CD4-positive, alpha-beta T cell treated with Interleukin-6 for 4 hours (primary cell): ENCODE measurements at regions not wholly inside any gene's neighbourhood (a gene's known extent, or its start where the extent isn't known, plus 50 kb on each side); places are given as distances from the start of the nearest gene placed in this dataset.

ENCODE experiments used
- DNase-seq: peaks from one replicate; pipeline ENCODE4 v3.0.0-alpha.2; 2020; ENCODE audit warnings: mixed read lengths

DNA sequence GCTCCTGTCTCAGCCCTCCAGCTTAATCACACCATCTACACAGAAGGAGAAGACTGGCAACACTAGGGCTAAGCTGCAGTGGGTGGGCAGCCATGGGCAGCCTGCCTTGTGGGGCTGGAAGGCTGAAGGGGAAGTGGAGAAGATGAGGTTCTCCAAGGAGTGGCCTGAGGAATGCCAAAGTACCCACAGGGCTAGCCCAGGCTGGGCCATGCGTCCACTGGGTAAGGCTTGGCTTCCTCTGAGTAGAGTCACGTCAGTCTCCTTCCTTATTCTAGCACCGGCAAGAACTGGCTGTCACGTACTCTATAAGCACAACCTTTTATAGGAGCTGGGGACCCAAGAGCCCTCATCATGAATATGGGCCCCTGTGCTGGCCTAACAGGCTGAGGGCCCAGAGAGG lies 110.6 kb upstream of the SIRPA start:
- no peak for DNase-seq

DNA sequence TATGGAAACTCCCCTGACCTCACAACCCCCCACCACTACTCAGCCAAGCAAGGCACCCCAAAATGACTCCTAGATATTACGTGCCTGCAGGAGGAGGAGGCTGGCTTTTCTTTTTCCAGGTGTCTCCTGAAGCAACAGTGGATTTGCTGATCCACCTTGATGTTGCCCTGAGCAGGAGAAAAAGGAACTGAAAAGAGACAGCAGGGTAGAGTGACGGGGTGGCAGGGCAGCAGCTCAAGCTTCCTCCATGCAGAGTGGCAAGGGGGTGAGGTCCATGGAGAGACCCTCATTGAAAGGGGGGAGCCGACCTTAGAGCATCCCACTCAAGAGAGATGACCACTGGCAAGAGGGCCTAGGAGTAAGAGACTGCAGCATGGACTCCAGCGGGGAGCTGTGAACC lies 112.0 kb upstream of the SIRPA start:
- DNase-seq, result no peak

DNA sequence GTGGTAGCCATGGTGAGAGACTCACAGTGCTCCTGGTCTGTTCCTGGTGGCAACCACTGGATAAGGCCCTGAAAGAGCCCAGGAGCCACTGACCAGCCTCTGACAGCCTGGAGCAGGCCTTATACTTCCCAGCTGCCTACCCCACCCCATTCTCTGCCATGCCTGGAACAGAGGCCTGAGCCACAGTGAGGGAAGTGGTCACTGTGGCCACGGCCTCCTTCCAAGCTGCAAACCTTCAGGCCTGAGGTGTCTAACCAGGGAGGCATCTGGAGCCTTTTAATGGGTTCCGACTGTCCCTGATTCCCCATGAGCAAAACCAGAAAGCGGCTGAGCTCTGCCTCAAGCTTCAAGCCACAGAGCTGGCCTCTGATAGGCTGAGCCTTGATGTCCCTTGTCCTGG lies 113.0 kb upstream of the SIRPA start:
- DNase-seq, result no peak

DNA sequence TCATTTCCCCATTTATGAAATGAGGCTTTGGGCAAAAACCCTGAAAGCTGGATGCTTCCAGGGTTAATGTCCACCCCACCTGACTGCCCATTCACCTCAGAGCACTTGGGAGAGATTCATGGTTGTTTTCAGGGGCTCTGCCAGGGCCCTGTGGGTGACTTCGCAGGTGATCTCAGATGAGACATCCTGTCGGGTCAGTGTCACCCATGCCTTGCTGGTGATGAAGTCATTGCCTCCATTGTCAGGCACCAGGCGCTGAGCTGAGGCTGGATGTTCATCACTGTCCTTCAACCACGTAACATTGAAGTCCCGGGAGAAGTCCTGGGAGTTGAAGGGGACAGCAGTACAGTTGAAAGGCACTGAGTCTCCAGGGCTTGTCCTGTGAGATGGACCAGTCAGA lies 115.6 kb upstream of the SIRPA start:
- no peak for DNase-seq

DNA sequence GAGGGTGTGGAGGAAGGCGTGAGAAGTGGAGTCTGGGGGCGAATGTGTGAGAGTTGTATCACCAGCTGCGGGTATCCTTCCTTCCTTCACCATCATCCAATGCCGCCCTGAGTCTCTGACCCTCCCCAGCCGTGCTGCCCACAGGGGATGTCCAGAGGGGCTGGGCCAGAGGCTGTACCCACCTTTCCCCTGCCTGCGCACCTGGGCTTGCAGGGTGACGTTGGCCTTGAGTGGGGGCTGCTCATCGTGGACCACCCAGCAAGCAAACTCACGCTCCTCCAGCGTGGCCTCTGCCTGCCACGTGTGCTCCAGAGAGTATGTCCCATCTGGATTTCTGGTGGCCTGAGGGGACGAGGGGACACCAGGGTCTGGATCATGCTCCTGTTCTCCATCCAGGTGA lies 116.9 kb upstream of the SIRPA start:
- no peak for DNase-seq

DNA sequence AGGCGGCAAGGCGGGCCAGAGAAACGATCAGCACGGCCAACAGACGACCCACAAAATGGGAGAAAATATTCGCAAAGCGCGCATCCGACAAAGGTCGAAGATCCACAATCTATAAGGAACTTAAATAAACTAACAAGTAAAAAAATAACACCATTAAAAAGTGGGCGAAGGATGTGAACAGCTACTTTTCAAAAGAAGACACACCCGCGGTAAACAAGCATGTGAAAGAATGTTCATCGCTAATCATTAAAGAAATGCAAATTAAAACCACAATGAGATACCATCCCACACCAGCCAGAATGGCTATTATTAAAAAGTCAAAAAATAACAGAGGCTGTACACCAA lies 117.8 kb upstream of the SIRPA start:
- no peak for DNase-seq

DNA sequence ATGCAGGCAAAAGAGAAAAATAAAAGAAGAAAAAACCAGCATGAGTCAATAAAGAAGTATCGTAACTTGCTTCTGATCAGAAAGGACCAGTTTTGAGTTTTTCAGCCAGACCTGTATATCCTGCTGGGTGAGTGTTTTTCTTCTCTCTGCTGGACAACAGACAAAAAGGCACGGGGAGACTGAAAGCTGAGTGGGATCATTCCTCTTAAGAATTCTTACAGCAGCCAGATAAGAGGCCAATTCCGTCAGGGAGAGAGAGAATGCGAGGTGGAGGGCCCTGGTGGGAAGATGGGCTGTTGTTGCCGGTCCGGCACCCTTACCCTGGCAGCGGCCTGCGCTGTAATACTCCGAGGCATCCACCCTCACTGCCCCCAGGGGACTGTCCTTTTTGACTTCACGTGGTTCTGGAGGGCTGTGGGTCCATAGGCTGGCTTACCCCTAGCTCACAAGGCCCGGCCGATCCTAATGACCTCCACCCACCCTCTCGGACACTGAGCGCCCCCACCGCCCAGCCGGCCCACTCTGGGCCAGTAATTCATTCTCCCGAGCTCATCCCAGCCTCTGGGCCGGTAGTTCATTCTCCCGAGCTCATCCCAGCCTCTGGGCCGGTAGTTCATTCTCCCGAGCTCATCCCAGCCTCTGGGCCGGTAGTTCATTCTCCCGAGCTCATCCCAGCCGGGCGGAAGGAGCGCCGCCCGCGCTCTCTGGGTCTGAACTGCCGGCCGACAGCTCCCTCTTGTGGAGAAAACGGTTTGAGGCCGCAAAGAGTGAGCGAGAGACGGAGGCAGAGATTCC lies 118.3 kb upstream of the SIRPA start:
- DNase-seq, result peak; percentile 85

DNA sequence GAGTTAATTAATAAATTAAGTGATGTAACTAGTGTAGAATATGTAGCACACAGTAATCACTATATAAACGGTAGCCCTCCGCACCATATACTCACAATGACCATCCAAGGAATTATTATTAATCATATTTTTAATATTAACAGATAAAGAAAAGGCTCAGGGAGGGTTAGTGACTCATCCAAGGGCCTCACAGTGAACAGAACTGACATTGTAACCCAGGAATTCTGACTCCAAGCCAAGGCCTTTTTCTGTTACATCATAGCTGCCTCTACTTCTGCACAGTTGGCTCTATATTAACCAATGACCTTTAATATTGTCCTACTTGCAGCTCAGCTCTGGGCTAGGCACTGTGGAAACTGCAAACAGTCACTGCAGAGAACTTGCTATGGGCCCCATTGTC lies 117.5 kb upstream of the SIRPG start:
- no peak for DNase-seq

DNA sequence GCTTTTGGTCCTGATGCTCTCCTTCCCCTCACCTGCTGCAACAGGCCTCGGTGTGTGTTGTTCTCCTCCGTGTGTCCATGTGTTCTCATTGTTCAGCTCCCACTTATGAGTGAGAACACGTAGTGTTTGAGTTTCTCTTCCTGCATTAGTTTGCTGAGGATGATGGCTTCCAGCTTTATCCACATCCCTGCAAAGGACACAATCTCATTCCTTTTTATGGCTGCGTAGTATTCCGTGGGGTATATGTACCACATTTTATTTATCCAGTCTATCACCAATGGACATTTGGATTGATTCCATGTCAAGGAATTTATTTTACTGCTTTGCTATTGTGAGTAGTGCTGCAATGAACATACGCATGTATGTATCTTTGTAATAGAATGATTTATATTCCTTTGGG lies 116.9 kb upstream of the SIRPG start:
- DNase-seq, result no peak

DNA sequence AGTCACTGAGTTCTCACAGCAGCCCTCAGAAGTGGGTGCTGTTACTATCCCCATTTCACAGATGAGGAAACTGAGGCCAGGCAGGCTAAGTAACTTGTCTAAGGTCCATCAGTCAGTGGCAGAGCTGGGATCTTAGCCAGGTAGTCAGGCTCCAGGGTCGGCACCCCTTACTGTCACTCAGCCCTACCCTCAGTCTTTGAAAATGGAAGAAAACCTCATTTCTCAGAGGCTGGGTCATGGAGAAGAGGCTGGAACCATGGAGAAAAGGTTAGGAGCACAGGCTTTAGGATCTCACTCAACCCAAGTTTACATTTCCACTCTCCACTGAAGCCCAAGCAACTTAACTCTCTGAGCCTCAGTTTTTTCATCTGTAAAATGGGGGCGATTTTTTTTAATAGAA lies 116.2 kb upstream of the SIRPG start:
- DNase-seq, result no peak

DNA sequence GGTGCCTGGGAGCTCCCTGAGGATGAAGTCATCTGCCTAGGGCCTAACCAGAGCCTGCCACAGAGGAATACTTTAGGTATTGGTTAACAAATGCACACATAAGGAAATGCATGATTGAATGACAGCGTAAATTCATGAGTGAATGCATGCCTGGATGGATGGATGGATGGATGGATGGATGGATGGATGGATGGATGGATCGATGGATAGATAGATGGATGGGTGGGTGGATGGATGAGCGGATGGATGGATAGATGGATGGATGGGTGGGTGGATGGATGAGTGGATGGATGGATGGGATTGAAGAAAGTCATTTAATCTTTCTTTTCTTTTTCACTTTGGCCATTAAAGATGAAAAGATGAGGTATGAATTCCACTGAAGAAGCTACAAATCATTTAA lies 111.9 kb upstream of the SIRPG start:
- no peak for DNase-seq

DNA sequence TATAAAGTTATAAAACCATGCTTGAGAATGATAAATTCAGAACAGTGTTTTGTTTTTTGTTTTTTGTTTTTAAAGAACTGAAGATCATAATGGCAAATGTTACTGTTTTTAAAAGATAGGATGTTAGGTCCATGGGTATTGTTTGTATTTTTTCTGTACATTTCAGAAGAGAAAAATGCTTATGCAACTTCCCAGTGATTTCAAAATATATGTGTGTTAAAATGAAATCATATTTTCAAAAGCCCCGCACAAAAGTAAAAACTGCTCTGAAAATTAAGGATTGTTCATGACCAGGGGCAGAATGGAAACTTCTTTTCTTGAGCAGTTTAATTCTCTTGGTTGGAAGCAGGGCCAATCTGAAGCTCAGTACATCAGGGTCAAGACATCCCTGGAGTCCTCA lies 109.2 kb upstream of the SIRPG start:
- no peak for DNase-seq

DNA sequence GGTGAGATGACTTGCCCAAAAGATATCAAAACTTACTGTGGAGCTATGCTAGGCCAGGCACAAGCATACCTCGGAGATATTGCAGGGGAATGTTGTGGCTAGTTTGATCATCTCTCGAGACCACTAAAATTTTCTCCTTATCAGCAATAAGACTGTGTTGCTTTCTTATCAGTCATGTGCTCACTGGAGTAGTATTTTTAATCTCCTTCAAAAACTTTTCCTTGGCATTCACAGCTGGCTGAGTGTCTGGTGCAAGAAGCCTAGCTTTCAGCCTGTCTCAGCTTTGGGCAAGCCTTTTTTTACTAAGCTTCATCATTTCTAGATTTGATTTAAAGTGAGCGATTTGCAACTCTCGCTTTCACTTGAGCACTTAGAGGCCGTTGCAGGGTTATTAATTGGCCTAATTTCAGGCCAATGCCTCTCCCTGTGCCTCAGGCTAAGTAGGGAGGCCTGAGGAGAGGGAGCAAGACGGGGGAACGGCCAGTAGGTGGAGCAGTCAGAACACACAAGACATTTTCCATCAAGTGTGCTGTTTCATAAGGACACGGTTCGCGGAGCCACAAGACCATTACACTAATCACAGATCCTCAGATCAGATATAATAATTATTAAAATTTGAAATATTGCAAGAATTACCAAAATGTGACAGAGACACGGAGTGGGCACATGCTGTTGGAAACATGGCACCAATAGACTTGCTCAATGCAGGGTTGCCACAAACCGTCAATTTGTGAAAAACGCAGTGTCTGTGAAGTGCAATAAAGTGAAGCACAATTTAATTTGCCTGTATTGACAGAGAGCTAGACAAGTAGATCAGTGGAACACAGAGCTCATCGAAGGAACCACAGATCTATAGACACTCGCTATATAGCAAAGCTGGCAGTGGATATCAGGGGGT lies 106.8 kb upstream of the SIRPG start:
- peak; percentile 70 for DNase-seq

DNA sequence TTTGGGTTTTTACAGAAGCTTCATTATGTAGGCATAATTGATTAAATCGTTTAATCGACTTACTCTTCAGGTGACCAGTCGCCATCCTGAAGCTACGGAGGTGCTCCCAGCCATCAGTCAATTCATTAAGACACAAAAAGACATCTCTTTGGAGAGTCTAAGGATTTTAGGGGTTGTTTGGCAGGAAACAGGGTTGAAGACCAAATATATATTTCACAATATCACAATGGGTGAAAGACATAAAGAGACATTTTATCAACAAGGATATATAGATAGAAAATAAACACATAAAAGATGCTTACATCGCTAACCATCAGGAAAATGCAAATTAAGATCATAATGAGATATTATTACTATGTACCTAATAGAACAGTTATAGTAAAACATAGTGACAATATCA lies 104.0 kb upstream of the SIRPG start:
- no peak for DNase-seq

DNA sequence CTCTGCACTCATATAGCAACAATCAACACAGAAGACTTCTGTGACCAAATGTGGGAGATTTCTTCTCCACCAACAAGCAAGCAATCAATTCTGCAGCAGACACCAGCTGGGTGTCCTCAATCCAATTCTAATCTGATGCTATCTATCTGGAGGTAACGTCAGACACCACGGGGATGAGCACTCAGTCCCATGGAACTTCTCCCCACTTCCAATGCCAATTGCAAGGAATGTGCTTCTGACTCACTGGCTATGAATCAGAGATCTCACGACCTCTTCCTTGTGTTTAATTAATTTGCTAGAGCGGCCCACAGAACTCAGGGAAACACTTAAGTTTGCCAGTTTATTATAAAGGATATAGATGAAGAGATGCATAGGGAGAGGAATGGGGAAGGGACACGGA lies 103.5 kb upstream of the SIRPG start:
- DNase-seq, result no peak

DNA sequence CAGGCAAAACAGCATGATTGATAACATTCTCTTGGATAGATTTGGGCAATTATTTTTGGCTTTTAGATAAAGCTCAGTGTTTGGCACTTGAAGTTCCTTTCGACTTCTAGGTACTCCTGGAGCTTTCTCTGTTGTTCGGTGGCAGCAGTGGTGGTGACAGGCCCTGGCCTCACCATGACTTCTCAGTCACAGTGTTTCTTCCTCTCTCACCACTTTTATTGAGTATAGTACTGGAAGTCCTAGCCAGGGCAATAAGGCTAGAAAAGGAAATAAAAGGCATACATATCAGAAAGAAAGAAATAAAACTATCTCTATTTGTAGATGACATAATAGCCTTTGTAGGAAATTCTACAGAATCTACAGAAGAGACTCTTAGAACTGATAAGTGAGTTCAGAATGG lies 101.2 kb upstream of the SIRPG start:
- DNase-seq, result no peak

DNA sequence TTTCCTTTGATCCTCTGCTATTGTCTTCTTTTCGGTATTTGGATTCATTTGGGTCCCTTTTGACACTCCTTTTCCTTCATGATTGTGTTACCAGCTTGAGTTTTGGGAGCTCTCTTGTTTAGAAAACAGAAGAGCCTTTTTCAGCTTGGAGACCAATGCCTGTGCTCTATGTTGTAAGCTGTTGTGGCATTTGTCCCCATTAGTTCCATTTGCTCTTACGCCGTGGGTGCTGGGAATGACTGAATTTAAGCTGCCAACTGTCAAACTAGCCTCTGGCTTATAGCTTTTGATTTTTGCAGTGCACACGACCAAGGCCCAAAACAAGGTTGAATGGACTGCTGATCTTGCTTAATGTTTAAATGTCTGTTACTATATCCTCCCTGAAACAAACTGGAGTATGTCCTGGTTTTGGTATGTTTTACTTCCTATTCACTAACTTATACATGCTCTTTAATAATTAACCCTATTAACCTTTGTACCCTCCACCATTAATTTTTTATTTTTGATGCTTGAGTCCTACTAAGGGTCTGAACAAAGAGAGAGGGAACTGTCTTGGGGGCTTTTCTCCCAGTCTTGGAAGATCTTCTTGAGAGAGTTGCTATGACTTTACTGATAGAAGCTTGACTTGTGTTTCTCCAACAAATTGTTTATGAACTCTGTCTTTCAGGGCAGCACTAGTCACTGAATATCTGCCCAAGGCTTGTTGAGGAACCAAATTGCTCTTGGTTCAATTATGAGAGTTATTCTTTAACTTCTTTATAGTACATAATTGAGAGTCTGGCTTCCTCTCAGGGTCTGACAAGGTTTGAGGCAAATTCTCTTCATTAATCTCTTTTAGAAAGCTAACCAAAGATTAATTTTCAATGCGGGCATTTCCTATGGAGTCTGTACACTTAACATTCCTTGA lies 100.3 kb upstream of the SIRPG start:
- no peak for DNase-seq

DNA sequence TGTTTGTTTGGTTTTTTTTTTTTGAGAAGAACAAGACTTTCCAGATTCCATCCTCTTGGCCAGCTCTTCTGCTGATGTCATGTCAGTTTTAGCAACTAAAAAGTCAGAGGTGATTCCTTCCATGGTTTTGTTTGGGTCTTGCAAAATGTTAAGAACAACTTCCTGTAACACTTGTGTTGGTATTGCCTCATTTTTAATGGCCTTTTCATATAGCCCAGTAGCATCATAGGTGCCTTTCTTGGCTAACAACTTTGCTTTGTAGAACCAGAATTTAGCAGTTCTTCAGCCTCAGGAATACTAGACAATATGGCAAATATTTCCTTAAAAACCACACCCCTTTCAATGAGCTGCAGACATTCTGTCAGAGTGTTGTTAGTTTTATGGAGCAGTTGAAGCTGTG lies 99.5 kb upstream of the SIRPG start:
- no peak for DNase-seq

DNA sequence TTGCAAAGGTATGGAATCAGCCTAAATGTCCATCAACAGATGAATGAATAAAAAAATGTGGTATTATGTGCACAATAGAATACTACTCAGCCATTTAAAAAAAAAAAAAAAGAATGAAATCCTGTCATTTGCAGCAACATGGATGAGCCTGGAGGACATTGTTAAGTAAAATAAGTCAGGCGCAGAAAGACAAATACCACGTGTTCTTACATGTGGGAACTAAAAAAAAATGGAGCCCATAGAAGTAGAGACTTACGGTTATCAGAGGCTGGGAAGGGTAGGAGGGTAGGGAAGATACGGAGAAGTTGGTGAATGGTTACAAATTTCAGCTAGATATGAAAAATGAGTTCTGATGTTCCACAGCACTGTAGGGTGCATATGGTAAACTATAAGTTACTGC lies 97.2 kb upstream of the SIRPG start:
- no peak for DNase-seq

DNA sequence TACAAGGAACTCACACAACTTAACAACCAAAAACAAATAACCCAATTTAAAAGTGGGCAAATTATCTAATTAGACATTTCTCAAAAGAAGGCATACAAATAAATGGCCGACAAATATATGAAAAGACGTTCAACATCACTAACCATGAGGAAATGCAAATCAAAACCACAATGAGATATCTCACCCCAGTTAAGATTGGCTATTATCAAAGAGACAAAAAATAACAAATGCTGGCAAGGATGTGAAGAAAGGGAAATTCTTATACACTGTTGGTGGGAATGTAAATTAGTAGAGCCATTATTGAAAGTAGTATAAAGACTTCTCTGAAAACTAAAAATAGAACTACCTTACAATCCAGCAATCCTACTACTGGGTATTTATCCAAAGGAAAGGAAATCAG lies 96.7 kb upstream of the SIRPG start:
- DNase-seq, result no peak

DNA sequence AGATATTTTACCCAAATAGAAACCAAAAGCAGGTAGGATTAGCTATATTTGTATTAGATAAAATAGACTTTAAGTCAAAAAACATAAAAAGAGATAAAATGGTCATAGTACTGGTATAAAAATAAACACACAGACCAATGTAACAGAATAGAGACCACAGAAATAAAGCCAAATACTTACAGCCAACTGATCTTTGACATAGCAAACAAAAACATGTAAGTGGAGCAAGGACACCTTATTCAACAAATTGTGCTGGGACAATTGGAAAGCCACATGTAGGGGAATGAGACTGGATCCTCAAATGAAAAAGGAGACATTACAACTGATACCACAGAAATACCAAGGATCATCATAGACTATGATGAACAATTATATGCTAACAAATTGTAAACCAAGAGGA lies 94.5 kb upstream of the SIRPG start:
- no peak for DNase-seq

DNA sequence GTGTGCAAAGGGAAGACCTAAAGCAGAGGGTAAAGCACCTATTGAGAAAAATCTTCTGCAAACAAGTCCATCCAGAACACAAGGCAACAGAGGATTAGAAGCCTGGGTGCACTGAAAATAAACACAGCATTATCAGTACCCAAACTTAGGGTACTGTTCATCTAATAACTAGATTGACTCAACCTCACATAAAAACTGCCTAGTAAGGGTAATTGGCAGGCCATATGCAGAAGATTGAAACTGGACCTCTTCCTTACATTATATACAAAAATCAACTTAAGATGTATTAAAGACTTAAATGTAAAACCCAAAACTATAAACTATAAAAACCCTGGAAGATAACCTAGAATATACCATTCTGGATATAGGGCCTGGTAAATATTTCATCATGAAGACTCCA lies 91.2 kb upstream of the SIRPG start:
- no peak for DNase-seq

DNA sequence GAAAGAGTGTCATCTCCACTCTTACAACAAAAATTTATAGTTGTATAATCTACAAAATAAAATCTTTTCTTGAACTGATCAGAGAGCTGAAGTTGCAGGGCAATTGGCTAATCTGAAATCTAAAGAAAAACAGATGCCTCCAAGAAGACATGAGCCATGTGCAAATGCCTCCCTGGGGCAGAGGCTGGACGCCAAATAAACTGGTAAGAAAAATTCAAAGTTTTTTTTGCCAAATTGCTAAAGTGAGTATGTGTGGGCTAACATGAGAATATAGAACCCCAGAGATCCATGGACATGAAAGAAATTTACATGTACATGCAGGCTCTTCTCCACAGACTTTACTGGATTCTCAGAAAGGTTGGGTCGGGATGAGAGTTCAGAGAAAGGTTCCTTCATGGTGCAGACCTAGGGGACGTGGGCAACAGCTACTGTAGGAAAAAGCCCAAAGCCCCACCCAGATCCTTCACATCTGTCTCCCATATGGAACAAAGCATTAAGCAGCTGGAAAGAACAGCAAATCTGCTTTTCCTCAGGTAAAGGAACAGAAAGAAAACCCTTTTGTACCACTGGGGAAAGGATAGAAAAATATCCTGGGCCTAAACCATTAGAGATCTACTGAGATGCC lies 90.5 kb upstream of the SIRPG start:
- no peak for DNase-seq
